ENCODE measurements at regions not wholly inside any gene's neighbourhood (a gene's known extent, or its start where the extent isn't known, plus 50 kb on each side); places are given as distances from the start of the nearest gene placed in this dataset.

- TF ChIP-seq CTCF (conservative IDR thresholded peaks at IDR 0.05; ENCODE audit: control insufficient read depth, insufficient read depth, low read depth, low read length): no peak
- DNase-seq (ENCODE audit: low read depth): no peak
- no peak overlapping the region for H3K4me3 ChIP-seq (ENCODE audit: control insufficient read depth, low read depth, low read length)
Observed at GRCh38 chr14:101132588-101132987, 229.1 kb upstream of the RTL1 start.

- TF ChIP-seq CTCF (conservative IDR thresholded peaks at IDR 0.05; ENCODE audit: control insufficient read depth, insufficient read depth, low read depth, low read length): no peak
- no peak for DNase-seq (ENCODE audit: low read depth)
- H3K4me3 ChIP-seq (ENCODE audit: control insufficient read depth, low read depth, low read length): no peak overlapping the region
Observed at GRCh38 chr14:101133068-101133467, 229.5 kb upstream of the RTL1 start.

- no peak overlapping the region for H3K4me3 ChIP-seq (ENCODE audit: control insufficient read depth, low read depth, low read length)
- DNase-seq (ENCODE audit: low read depth): no peak
- no peak for TF ChIP-seq CTCF (conservative IDR thresholded peaks at IDR 0.05; ENCODE audit: control insufficient read depth, insufficient read depth, low read depth, low read length)
Observed at GRCh38 chr14:101134161-101134631, 230.7 kb upstream of the RTL1 start.

- no peak for DNase-seq (ENCODE audit: low read depth)
- no peak overlapping the region for H3K4me3 ChIP-seq (ENCODE audit: control insufficient read depth, low read depth, low read length)
- TF ChIP-seq CTCF (conservative IDR thresholded peaks at IDR 0.05; ENCODE audit: control insufficient read depth, insufficient read depth, low read depth, low read length): no peak
Observed at GRCh38 chr14:101134851-101135433, 231.4 kb upstream of the RTL1 start.

GRCh38 chr14:101135796-101136742 lies 232.5 kb upstream of the RTL1 start:
- no peak for TF ChIP-seq CTCF (conservative IDR thresholded peaks at IDR 0.05; ENCODE audit: control insufficient read depth, insufficient read depth, low read depth, low read length)
- H3K4me3 ChIP-seq (ENCODE audit: control insufficient read depth, low read depth, low read length): no peak overlapping the region
- no peak for DNase-seq (ENCODE audit: low read depth)

GRCh38 chr14:101137234-101137633 lies 233.7 kb upstream of the RTL1 start:
- TF ChIP-seq CTCF (conservative IDR thresholded peaks at IDR 0.05; ENCODE audit: control insufficient read depth, insufficient read depth, low read depth, low read length): no peak
- H3K4me3 ChIP-seq (ENCODE audit: control insufficient read depth, low read depth, low read length): no peak overlapping the region
- DNase-seq (ENCODE audit: low read depth): no peak
